DOHH2 (cell line): ENCODE measurements at regions not wholly inside any gene's neighbourhood (a gene's known extent, or its start where the extent isn't known, plus 50 kb on each side); places are given as distances from the start of the nearest gene placed in this dataset.

Source experiments
- CTCF ChIP-seq: fragments of 200-600 bp; sonication (generic); IDR thresholded peaks from one replicate; pipeline ENCODE4 v1.5.1; 2014; ENCODE audit warnings: antibody characterized with exemption, mild to moderate bottlenecking, low read depth, low read length; ENCODE audit not compliant: poor library complexity, severe bottlenecking
- EZH2phosphoT487 ChIP-seq: fragments of 200-600 bp; sonication (generic); IDR thresholded peaks from 2 replicates; pipeline ENCODE4 v1.6.1; 2017; ENCODE audit warnings: borderline replicate concordance, mild to moderate bottlenecking, antibody characterized with exemption, low read length, moderate library complexity, mixed read lengths

DNA sequence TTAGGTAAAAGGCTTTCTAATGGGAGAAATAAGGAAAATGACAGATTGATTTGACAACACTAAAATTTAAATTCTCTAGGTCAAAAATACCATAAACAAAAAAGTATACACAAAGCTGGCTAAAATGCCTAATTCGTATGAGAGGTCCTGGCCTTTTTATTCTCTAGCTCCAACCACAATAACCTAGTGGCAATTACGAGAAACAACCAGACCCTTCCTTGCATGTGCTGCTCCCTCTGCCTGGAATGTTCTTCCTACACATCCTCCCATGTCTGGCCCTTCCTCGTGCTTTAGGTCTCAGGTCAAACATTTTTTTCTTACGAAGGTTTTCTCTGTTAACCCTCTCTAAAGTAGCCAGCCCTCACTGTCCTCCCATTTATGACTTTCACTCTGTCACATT, 176.4 kb upstream of the PLPPR1 start:
- TF ChIP-seq CTCF: no peak
- no peak for TF ChIP-seq EZH2phosphoT487
